Stomach (tissue), 4 donors: ENCODE measurements at regions not wholly inside any gene's neighbourhood (a gene's known extent, or its start where the extent isn't known, plus 50 kb on each side); places are given as distances from the start of the nearest gene placed in this dataset.

Experiments used
- EP300 ChIP-seq: sonication (generic); formaldehyde crosslinking; IDR thresholded peaks from one replicate; pipeline ENCODE4 v1.6.1; 2017; ENCODE audit warnings: antibody characterized with exemption
- POLR2A ChIP-seq, 4 donors: fragments of 450-650 bp; IDR thresholded peaks; one replicate each; pipeline ENCODE4 v1.6.1; 2016; ENCODE audit warnings: antibody characterized with exemption in 4 of 4, control low read depth in 2 of 4, mild to moderate bottlenecking in 1 of 4, moderate library complexity in 1 of 4
- POLR2AphosphoS5 ChIP-seq, 3 donors: sonication (generic); formaldehyde crosslinking; IDR thresholded peaks; one replicate each; pipeline ENCODE4 v1.6.1; 2016; ENCODE audit warnings: antibody characterized with exemption in 3 of 3
- TF ChIP-seq, protein P1 (sequence below), 7 experiments: fragments of 450-650 bp in 4 of 7; fragments of 200-600 bp in 3 of 7; sonication (generic) in 3 of 7; IDR thresholded peaks; one replicate each; pipeline ENCODE4 v1.5.1; 2016 to 2019; ENCODE audit warnings: antibody characterized with exemption in 7 of 7, control low read depth in 2 of 7, mild to moderate bottlenecking in 1 of 7

DNA sequence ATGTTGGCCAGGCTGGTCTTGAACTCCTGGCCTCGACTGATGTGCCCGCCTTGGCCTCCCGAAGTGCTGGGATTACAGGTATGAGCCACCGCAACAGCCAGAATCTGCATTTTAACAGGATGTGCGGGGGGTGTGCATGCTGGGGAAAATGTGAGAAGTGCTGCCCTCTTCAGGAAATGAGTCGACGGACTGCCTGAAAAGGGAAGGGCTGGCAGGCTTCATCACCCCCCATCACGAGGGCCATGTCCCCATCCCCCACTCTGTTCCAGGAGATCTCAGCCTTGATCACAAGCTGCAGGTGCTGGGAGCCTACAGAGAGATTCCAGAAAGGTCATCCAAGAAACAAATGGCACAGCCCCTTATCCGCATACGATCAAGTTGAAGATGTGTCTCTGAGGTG is 195.3 kb upstream of the RPL38 start:
- TF ChIP-seq POLR2AphosphoS5 (IDR thresholded peaks at IDR 0.05) (no peak), POLR2A (IDR thresholded peaks at IDR 0.05) (no peak), EP300 (no peak)
- TF ChIP-seq, protein P1, sequence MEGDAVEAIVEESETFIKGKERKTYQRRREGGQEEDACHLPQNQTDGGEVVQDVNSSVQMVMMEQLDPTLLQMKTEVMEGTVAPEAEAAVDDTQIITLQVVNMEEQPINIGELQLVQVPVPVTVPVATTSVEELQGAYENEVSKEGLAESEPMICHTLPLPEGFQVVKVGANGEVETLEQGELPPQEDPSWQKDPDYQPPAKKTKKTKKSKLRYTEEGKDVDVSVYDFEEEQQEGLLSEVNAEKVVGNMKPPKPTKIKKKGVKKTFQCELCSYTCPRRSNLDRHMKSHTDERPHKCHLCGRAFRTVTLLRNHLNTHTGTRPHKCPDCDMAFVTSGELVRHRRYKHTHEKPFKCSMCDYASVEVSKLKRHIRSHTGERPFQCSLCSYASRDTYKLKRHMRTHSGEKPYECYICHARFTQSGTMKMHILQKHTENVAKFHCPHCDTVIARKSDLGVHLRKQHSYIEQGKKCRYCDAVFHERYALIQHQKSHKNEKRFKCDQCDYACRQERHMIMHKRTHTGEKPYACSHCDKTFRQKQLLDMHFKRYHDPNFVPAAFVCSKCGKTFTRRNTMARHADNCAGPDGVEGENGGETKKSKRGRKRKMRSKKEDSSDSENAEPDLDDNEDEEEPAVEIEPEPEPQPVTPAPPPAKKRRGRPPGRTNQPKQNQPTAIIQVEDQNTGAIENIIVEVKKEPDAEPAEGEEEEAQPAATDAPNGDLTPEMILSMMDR (IDR thresholded peaks at IDR 0.05), result no peak
